ENCODE measurements at regions not wholly inside any gene's neighbourhood (a gene's known extent, or its start where the extent isn't known, plus 50 kb on each side); places are given as distances from the start of the nearest gene placed in this dataset.

DNA sequence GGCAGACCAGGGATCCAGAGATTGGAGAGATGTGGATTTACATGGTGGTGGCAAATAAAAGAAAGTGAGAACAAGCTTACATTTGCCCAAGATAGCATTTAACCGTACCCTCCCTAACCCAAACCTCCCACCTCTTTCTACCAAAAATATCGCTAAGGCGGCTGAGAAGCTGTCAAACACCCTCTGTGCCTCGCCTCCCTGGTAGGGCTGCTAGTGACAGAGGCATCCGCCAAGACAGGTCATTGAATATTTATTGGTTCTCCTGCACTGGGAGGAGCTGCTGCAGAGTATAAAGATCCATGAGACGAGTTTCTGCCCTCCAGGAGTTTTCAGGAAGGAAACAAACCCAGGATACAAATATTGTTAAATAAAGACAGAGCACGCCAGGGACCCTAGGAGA is 107.3 kb upstream of the TMC3 start:
- Histone ChIP-seq H3K9me3 (no peaks in the 10 kb centered on the region), H3K27ac (no peak overlapping the region), H3K4me1 (no peaks in the 10 kb centered on the region), H3K27me3 (no peaks in the 10 kb centered on the region), H3K4me3 (no peak overlapping the region), H3K36me3 (no peaks in the 10 kb centered on the region)
- no peak for DNase-seq (ENCODE audit: low spot score in 2 of 2)
- intact Hi-C loops (cut with DNase I; ENCODE audit: low total_unique reads): no loop called here
- no peak for TF ChIP-seq POLR2A (IDR thresholded peaks at IDR 0.05)
- no peak for TF ChIP-seq POLR2AphosphoS5 (IDR thresholded peaks at IDR 0.05)
- TF ChIP-seq, protein P1, sequence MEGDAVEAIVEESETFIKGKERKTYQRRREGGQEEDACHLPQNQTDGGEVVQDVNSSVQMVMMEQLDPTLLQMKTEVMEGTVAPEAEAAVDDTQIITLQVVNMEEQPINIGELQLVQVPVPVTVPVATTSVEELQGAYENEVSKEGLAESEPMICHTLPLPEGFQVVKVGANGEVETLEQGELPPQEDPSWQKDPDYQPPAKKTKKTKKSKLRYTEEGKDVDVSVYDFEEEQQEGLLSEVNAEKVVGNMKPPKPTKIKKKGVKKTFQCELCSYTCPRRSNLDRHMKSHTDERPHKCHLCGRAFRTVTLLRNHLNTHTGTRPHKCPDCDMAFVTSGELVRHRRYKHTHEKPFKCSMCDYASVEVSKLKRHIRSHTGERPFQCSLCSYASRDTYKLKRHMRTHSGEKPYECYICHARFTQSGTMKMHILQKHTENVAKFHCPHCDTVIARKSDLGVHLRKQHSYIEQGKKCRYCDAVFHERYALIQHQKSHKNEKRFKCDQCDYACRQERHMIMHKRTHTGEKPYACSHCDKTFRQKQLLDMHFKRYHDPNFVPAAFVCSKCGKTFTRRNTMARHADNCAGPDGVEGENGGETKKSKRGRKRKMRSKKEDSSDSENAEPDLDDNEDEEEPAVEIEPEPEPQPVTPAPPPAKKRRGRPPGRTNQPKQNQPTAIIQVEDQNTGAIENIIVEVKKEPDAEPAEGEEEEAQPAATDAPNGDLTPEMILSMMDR (IDR thresholded peaks at IDR 0.05): no peak

DNA sequence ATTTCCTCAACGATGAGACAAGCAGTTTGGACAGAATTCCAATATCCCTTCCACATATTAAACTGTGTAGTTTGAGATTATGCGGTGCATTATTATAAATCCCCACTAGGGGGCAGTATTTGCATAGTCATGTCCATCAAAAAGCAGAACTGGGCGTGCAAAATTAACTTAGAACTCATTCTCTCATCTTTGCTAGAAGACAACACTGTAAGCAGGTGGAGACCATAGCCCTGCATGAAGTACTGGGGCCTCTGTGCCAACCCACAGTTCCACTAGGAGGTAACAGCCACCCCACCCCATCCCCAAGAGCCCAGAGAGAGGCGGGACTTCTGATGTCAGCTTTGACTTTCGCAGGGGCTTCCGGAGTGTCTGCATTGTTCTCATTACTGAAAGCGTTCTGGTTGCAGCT is 106.6 kb upstream of the TMC3 start:
- Histone ChIP-seq H3K4me3 (no peak overlapping the region), H3K4me1 (no peaks in the 10 kb centered on the region), H3K36me3 (no peaks in the 10 kb centered on the region), H3K9me3 (no peaks in the 10 kb centered on the region), H3K27ac (no peak overlapping the region), H3K27me3 (no peaks in the 10 kb centered on the region)
- intact Hi-C loops (cut with DNase I; ENCODE audit: low total_unique reads): no loop called here
- TF ChIP-seq, protein P1 (IDR thresholded peaks at IDR 0.05): peak; percentile 88 to 92 (median 92)
- TF ChIP-seq POLR2A (IDR thresholded peaks at IDR 0.05) (no peak), POLR2AphosphoS5 (IDR thresholded peaks at IDR 0.05) (no peak)
- DNase-seq (ENCODE audit: low spot score in 2 of 2): no peak

DNA sequence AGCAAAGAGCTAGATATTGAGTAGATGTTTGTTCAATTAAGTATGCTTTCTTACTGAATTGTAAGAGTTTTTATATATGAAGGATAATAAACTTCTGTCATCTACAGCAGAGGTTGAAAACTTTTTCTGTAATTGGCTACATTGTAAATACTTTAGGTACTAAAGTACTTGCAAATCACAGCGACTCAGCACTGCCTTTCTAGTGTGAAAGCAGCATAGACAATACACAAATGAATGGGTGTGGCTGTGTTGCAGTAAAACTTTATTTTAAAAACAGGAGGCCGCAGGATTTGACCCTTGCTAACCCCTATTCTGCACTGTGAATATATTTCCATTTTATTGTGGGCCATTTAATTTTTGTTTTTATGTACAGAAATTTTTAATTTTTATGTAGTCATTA is 104.3 kb upstream of the TMC3 start:
- DNase-seq (ENCODE audit: low spot score in 2 of 2): no peak
- H3K4me1 ChIP-seq: no peaks in the 10 kb centered on the region
- intact Hi-C loops (cut with DNase I; ENCODE audit: low total_unique reads): no loop called here
- no peak overlapping the region for H3K4me3 ChIP-seq
- no peaks in the 10 kb centered on the region for H3K36me3 ChIP-seq
- no peak overlapping the region for H3K27ac ChIP-seq
- no peaks in the 10 kb centered on the region for H3K27me3 ChIP-seq
- H3K9me3 ChIP-seq: no peaks in the 10 kb centered on the region
- TF ChIP-seq POLR2A (IDR thresholded peaks at IDR 0.05): no peak

DNA sequence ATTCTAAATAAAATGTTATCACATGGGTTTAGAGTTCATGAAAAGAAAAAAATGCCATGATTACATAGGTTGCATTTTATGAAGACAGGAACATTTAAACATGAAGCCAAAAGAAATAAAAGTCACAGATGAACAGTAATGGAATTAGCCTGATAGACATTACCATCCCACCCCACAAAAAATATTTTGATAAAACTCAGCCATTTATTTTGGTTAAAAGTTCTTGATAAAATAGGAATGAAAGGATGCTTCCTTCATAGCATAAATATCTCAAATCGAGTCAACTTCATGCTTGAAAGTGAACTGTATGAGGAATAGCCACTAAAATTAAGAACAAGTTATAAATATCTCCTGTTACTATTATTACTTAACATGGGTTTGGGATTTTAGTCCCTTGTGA is 101.9 kb upstream of the TMC3 start:
- Histone ChIP-seq H3K4me1 (no peaks in the 10 kb centered on the region), H3K36me3 (no peaks in the 10 kb centered on the region), H3K27me3 (no peaks in the 10 kb centered on the region), H3K9me3 (no peaks in the 10 kb centered on the region), H3K4me3 (no peak overlapping the region), H3K27ac (no peak overlapping the region)
- intact Hi-C loops (cut with DNase I; ENCODE audit: low total_unique reads): no loop called here
- no peak for TF ChIP-seq POLR2AphosphoS5 (IDR thresholded peaks at IDR 0.05)
- TF ChIP-seq POLR2A (IDR thresholded peaks at IDR 0.05): no peak
- TF ChIP-seq, protein P1 (IDR thresholded peaks at IDR 0.05): no peak
- no peak for DNase-seq (ENCODE audit: low spot score in 2 of 2)

DNA sequence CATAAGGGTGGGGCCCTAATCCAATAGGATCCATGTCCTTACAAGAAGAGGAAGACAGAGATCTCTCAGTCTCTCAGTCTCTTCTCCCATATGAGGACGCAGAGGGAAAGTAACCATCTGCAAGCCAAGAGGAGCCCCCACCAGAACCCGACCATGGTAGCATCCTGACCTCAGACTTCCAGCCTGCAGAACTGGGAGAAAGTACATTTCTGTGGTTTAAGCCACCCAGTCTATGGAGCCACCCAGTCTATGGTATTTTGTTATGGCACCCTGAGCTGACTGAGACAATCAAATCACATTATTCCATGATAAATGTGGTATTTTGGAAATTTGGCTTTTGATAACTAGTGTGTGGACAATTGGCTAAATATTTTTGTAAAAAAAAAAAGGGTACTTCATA is 101.5 kb upstream of the TMC3 start:
- Histone ChIP-seq H3K4me1 (no peaks in the 10 kb centered on the region), H3K9me3 (no peaks in the 10 kb centered on the region), H3K27me3 (no peaks in the 10 kb centered on the region), H3K4me3 (no peak overlapping the region), H3K36me3 (no peaks in the 10 kb centered on the region), H3K27ac (no peak overlapping the region)
- no peak for DNase-seq (ENCODE audit: low spot score in 2 of 2)
- intact Hi-C loops (cut with DNase I; ENCODE audit: low total_unique reads): no loop called here
- TF ChIP-seq, protein P1 (IDR thresholded peaks at IDR 0.05): no peak
- no peak for TF ChIP-seq POLR2AphosphoS5 (IDR thresholded peaks at IDR 0.05)
- TF ChIP-seq POLR2A (IDR thresholded peaks at IDR 0.05): no peak

DNA sequence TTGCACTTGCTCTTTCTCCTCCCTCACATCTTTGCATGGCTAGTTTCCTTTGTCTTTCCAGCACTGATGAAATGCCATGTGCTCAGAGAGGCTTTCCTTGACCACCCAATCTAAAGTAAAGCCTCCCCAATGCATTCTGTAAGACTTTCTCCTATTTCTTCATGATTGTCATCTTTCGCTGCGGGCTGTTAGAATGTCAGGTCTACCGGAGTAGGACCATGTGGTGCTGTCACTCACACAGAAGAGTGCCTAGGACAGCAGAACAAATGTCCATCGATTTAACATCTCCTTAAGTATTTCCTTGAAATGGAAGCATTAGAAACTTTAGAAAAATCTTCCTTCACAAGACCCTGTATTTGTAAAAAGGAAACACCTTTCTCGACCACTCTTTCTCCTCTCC is 99.9 kb upstream of the TMC3 start:
- TF ChIP-seq POLR2A (IDR thresholded peaks at IDR 0.05) (no peak), POLR2AphosphoS5 (IDR thresholded peaks at IDR 0.05) (no peak)
- TF ChIP-seq, protein P1 (IDR thresholded peaks at IDR 0.05): no peak
- DNase-seq (ENCODE audit: low spot score in 2 of 2): no peak
- intact Hi-C loops (cut with DNase I; ENCODE audit: low total_unique reads): no loop called here
- H3K4me3 ChIP-seq: no peak overlapping the region
- H3K9me3 ChIP-seq: no peaks in the 10 kb centered on the region
- no peak overlapping the region for H3K27ac ChIP-seq
- H3K27me3 ChIP-seq: no peaks in the 10 kb centered on the region
- no peaks in the 10 kb centered on the region for H3K36me3 ChIP-seq
- no peaks in the 10 kb centered on the region for H3K4me1 ChIP-seq

All from breast epithelium (tissue), 4 donors.